ENCODE measurements at regions not wholly inside any gene's neighbourhood (a gene's known extent, or its start where the extent isn't known, plus 50 kb on each side); places are given as distances from the start of the nearest gene placed in this dataset.
"Not testable (repeated sequence)": the region's sequence is repeated elsewhere in the genome, so short reads cannot be mapped to it uniquely, and the experiment has no call there.

DNA sequence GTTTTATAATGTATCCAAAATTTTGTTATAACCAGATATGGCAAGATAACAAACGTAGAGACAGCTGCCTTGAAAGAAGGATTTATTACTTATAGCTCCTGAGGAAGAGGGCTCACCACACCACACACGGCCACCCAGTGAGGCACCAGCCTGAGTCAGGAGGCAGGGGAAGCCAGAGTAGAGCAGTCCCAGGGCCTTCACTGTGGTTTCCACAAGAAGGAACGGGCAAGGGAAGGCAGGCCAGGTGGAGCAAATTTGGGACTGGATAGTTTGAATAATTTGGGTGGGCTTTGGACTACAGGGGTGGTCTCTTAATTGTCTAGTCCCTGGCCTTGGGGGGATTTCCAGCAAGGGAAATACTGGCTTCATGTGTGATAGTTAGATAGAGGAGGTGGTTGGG is 72.5 kb downstream of the RRAGC start:
- DNase-seq, result no peak

DNA sequence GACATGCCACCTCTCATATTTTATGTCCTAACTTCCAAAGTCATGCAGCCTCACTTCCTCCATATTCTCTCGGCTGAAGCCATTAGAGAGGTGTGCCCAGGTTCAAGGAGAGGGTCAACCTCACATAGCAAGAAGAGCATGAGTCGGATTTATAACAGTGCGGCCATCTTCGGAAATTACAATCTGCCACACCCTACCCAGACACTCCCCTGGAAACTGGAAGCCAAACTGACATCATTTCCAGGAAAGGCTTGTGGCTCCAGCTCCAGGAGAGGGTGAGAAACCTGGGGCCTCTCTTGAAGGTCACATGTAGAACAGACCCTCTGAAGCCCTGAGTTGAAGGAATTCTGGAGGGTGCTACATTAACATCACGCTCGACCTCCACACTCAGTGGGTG is 73.5 kb downstream of the RRAGC start:
- DNase-seq, result no peak

DNA sequence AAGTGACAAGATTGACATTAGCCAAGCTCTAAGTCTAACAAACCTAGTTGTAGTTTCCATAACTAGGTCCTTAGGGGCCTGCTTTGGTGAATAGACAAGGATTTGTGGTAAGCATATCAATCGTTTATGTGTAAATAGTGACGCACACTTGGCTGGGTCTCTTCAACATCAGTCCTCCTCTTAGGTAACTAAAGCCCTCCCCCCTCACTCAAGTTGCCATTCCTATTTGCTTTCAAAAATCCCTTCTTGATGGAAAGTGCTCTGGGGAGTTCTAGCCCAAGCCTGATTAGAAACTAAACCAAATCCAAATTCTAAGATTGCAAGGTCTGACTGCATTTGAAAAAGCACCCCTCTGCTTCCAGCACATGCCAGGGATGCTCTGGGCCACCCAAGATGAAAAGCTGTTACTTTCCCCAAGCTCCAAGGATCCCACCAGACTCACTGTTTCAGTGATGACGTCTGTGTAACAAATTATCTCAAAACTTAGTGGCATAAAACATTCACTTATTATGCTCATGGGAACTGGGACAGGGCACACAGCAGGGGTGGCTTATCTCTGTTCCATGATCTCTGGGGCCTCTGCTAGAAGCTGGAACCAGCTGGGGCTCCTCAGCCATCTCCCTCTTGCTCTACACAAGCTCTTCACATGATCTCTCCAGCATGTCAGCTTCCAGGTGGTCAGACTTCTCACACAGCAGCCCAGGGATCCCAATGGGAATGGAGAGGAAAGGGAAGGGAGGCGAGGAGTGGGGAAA is 74.1 kb downstream of the RRAGC start:
- DNase-seq, result no peak

DNA sequence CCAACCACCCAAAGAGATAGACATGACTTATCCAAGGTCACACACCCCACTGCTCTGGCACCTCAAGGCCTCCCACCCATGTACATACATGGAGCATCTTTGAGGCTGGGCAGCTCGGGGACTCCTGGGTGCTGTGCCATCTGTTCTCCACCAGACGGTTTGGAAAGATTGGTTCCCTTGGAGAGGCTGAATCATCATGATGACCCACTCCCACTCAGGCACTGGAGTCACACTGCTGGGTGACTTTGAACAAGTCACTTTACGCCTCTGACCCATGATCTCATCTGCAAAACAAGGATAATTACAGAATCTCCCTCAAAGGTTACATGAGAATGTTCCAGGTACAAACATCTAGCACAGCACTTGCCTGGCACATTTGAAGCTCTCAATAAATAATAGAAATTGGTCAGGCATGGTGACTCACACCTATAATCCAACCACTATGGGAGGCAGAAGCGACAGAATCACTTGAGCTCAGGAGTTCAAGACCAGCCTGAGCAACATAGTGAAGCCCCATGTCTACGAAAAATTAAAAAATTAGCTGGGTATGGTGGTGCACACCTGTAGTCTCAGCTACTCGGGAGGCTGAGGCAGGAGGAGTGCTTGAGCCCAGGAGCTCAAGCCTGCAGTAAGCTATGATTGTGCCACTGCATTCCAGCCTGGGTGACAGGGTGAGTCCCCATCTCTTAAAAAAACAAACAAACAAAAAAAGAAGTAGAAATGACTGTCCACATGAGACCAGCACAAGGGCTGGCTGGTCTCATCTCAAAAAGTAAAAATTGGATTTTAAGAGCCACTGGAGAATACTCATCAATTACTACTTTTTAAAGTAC is 74.9 kb downstream of the RRAGC start:
- no peak for DNase-seq

DNA sequence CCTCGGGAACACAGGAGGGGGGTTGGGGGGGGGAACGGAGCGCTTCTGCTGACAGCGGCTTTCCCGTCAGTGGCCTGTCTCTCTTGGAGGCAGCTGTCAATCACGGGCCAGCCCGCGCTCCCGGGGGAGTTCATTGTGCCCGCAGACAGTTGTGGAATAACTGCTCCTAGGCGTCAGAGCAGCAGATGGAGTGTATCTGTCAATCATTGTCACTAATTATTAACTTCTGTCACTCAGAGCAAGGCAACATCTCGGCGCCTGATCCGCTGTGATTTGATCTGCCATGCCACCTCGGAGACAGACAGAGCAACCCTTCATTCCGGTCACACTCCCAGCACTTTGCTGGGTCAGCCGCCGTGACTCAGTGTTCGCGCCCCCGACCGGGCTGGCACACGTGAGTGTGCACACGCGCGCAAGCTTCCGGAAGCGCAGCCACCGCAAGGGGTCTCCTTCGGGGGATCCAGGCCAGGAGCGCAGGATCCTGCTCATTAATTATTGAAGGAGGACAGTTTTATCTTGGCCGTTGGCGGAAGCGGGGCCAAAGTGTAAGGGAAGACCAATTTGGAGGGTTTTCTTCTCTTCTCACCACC is 75.8 kb downstream of the RRAGC start:
- DNase-seq, result no peak

DNA sequence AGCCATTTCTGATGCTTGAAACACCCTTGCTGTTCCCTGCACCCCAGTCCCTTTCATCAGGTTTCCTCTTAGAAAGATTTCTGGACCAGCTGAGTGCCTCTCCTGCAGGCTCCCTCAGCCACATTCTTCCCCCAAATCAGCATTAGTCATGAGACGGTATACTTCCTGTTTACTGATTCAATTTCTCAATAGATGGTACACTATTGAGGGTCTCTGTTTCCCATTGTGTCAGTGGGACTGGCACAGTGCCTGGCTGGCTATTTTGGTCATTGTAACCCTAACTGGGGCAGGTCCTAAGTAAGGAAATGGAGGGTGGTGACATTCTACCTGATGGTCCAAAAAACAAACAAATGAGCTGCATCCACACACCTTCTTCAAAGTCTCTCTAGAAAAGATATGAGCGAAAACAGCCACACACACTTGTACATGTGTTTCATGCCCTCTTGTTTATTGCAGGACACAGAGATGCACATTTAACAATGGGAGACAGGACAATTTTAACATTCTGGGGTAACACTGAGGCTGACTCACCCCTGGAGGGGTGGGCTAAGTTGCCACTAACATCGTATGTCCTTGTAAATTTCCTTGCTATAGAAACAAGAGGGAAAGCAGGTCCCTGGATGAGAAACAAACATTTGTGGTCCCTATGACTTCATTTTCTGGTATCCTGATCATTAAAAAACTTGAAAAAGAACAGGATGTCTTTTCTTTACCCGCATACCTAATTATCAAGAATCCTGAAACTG is 77.5 kb downstream of the RRAGC start:
- DNase-seq, result no peak

DNA sequence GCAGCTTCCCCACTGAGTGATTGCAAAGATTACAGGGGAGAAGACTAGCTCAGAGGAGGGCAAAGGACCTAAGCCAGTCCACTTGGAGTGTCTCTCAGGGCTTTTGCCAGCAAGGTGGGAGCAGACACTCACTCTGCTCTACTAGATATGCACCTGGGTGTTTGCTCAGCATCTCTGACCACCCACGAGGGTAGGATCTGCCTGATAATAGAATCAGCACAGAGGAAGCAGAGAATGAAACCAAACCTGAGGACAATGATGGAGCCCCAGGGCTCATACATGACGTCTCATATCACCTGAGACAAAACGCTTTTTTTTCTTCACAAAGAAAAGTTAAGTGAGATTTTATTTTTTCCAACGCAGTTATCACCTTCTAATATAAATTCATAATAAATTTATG is 79.4 kb downstream of the RRAGC start:
- no peak for DNase-seq

DNA sequence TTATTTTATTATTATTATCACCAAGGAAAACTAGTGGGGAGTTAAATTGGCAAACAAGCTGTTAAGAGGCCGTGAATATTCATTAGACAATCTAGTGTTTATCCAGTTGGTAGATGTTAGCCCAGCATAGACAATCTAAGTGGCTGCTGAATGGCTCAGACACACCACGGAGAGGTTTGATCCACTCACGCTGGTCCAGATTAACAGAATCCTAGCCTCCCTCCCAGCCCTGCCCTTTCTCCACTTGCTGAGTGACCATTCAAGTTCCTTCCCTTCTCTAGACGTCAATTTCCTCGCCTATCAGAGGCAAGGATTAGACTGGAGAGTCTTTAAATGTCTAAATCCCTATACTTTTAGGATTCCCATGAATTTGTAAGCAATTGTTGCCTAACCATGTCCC is 80.1 kb downstream of the RRAGC start:
- DNase-seq, result no peak

DNA sequence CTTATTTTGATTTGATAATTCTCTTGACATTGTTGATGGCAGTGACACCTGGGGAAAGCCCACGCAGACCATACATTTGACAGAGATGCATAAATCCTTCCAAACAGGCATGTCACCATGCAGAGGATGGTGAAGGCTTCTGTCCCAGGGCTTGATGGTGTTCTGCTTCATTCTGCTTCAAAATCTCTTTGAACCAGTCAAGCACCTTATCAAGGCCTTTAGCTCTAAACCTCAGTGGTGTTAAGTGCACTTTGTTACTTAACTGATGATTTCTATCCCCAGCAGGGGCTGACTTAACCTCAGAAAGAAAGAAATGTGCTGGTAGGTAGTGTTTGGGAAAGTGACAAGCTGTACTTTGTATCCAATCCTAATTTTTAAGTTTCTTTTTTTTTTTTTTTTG is 81.1 kb downstream of the RRAGC start:
- no peak for DNase-seq

DNA sequence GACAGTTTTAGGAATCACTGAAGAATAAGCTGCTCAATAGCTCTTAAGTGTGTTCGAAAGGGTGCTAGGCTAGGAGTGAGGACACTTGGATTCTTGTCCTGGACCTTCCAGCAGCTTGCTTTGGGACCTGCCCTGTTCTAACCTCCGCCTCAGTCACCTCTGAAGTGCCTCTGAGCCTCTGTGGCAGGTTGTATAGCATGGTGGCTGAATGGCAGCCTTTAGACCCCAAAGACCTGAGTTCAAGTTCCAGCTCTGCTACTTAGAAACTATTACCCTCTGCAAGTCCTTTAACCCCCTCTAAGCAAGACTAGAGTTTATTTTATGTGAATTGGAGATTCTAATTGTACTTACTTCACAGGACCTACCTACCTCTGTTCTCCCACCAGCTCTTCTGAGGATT is 81.5 kb downstream of the RRAGC start:
- DNase-seq, result no peak

DNA sequence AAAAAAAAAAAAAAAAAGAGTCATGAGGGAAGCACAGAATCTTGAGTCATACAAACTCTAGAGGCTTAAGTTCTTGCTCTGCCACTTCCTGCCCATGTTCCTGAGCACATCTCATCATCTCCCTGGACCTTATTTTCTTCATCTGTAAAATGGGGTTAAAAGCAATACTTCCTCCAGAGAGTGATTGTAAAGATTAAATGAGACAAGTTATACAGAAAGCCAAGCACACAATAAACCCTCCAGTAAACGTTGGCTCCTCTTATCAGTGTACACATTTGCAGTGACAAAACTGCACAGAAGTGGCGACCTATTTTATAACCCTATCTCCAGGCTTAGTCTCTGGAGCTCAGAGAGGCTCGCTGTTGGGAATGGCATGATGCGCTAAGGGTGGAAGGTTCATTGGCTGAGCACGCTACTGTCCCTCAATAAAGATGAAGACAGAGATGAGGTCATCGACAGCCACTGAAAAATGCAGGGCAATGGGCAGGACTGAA is 82.1 kb downstream of the RRAGC start:
- DNase-seq, result no peak

DNA sequence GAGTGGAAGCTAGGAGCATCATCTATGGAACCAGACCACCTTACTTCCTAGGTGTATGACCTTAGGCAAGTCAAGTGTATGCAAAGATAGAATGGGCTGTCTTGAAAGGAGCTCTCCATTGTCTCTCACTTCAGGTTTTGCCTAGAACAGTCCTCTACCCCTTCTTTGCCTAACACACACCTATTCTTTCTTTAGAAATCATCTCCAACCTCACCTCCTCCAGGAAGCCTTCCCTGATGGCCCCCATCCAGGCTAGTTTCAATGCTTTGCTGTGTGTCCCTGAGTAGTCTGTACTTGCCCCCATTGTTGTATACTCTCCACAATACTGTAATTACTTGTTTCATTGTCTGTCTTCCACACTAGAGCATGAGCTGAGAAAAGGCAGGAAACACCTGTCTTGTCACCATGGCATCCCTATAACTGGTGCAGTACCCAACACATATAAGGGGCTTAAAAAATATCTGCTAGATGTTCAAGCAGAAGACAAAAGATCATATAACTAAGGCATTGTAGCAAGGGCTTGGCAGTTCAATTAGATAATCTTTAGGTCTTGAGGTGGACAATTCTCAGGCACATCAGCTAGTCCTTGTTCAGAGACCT is 83.0 kb downstream of the RRAGC start:
- DNase-seq, result no peak

DNA sequence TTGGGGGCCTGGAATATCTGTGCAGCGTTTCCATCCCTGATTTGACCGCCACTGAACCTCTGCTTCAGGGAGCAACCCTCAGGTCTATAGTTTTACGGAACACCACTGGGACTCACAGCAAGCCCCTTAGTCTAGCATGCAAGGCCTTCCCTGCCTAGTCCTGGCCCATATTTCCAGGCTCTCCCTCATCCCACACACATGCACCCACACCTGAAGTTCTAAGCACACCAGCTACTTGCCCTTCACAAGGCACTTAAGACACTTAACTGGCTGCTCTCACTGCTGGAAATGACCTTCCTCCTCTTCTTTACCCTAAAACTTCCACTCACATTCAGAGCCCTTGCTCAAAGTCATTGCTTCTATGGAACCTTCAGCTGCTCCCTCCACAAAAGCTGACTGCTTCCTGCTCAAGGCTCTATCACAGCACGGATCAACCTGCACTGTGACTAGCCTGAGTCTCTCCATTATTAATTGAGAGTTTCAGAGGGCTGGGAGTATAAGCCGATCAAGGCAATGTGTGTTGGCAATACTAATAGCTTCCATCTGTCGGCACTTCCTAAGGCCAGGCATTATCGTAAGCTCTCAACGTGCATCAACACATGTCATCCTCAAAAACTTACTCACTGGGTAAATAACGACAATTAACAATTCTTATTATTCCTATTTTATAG is 84.3 kb downstream of the RRAGC start:
- DNase-seq, result no peak

DNA sequence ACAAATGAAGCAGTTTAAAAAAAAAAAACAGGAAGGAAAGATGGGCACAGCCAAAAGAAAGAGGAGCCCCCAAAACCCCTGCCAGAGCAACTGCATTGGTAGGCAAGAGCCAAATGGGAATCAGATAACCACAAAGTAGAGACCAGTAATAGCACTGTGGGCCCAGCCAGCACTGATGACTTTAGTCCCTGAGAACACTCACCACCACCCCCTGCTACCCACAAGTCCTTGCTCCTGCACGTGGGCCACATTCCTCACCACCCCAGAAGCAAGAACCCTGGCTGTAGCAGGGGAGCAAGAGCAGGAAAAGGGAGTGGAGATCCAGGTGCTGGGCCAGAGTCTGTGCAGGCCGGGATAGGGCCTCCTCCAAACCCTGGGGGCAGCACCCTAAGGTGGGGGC is 86.1 kb downstream of the RRAGC start:
- no peak for DNase-seq

DNA sequence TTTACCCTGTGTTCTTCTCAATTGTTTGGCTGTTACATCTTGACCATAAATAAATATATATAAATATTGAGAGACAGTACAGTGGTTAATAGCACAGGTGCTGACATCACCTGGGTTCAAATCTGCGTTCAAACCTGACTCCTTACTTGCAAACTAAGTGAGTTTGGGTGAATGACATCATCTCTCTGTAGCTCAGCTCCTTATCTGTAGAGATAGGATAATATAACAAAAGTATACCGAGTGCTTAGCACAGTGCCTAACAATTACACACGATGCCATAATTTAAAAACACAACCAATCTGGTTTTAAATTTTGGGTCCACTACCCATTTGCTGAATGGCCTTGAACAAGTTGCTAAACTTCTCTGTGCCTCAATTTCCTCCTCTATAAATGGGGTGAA is 86.6 kb downstream of the RRAGC start:
- DNase-seq, result no peak

DNA sequence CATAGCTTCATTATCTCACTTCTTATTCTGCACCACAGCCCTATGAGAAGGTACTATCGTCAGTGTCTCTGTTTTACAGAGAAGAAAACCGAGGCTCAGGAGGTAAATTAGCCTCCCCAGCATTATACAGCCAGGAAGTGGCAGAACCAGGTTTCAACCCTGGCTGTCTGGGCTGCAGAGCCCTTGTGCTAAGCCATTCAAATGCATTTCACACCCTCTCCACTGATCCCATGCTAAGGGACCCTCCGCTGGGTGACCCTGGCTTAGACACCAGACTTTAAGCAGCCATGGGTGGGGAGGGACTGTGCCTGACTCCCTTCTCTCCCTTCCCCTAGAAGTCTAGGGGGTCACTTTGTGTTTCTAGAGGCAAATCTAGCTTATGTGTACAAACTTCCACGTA is 87.5 kb downstream of the RRAGC start:
- DNase-seq, result no peak

DNA sequence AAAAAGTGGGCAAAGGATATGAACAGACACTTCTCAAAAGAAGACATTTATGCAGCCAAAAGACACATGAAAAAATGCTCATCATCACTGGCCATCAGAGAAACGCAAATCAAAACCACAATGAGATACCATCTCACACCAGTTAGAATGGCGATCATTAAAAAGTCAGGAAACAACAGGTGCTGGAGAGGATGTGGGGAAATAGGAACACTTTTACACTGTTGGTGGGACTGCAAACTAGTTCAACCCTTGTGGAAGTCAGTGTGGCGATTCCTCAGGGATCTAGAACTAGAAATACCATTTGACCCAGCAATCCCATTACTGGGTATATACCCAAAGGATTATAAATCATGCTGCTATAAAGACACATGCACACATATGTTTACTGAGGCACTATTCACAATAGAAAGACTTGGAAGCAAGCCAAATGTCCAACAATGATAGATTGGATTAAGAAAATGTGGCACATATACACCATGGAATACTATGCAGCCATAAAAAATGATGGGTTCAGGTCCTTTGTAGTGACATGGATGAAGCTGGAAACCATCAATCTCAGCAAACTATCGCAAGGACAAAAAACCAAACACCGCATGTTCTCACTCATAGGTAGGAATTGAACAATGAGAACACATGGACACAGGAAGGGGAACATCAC is 88.9 kb downstream of the RRAGC start:
- DNase-seq, result not testable (repeated sequence)

DNA sequence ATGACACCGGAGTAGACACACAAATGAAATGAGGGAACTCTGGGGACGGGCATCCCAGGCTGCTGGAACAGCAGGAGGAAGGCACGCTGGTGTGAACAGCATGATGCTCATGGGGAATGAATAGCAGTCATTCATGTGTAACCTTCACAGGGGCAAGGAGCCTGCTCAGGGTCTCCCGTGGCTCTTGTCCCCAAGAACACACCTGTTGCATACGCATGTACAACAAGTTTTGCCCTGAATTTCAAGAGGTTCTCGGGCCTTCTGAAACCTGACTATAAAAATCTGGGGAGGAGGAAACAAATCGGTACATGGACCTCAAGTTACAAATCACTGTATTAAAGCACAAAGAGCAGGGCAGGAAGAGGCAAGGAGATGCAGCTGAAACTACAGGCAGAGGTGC is 93.4 kb downstream of the RRAGC start:
- DNase-seq, result no peak

DNA sequence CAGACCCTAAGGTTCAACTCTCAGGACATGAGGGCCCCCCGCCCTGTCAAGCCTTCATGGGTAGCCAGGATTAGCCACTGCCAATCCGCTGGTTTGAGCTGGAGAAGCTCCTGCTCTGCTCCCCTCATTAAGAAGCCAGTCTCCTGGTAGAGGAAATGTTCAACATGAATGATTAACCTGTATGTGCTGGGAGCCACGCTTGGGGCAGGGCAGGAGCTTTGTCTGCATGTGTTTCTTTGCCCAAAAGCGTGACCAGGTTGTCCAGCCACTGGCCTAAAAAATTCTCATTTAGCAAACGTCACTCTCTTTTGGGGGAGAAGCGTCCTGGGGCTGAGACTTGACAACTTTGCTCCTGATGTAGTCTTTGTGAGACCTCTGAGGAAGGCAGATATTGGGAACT is 96.5 kb downstream of the RRAGC start:
- DNase-seq, result no peak

DNA sequence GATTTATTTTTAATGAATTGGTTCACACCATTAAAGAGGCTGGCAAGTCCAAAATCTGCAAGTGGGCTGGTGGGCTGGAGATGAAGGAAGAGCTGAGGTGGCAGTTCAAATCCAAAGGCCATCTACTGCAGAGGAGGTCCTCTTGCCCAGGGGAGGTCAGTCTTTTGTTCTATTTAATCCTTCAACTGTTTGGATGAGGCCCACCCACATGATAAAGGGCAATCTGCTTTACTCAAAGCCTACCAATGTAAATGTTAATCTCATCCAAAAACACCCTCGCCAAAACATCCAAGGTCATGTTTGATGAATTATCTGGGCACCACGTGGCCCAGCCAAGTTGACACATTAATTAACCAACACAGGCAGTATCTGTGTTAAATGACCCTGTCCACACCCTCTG is 99.0 kb downstream of the RRAGC start:
- DNase-seq, result no peak

DNA sequence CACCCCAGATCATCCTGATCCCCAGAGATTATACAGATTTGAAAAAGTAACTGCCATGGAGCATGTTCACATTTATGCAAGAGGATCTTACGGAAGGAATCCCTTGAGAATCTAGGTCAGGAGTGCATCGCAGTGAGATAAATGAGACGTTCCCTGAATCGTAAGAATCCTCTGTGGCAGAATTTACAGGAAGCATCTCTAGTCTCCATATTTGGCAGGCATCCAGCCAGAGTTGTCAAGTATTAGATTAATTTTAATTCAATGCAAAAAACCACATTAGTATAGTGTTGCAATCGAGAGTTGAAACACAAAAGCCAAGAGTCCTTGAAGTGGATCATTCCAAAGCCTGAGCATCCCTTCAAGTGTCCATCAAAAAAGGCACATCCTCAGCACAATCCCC is 100.8 kb downstream of the RRAGC start:
- DNase-seq, result no peak

Data from CD4-positive, alpha-beta T cell treated with Interleukin-15 for 1 hour (primary cell).